HCT116 (cell line): ENCODE measurements at regions not wholly inside any gene's neighbourhood (a gene's known extent, or its start where the extent isn't known, plus 50 kb on each side); places are given as distances from the start of the nearest gene placed in this dataset.

Experiments
- ATAC-seq: fragments of 200-7000 bp; cut with Tn5 transposase; 2 replicates; pipeline ENCODE4 v1.9.1; 2020; ENCODE audit warnings: mild to moderate bottlenecking, moderate library complexity
- BruUV-seq: library from RNA; stranded (reverse); fragments of 400-500 nt; replicated peaks from 2 replicates; lab custom pipeline; 2021; lab: Mats Ljungman, UMichigan
- CTCF ChIA-PET: fragments of 300-600 bp; sonication (Branson Sonifier 250); formaldehyde crosslinking; loops from one replicate; lab custom pipeline; 2021; ENCODE audit warnings: antibody characterized with exemption; lab: Charles Lee
- POLR2A ChIA-PET: fragments of 300-600, 350-600 bp; sonication (Branson Sonifier 250); formaldehyde crosslinking; loops from one replicate; lab custom pipeline; 2021; ENCODE audit warnings: antibody characterized with exemption; lab: Charles Lee
- RAD21 ChIA-PET, 2 experiments: fragments of 300-600 bp; sonication (Branson Sonifier 250); formaldehyde crosslinking; loops; one replicate each; lab custom pipeline; 2023; ENCODE audit warnings: low total read pairs in 2 of 2; ENCODE audit not compliant: uncharacterized antibody in 2 of 2, unreplicated experiment in 2 of 2, low non-redundant PET in 1 of 2; lab: Charles Lee
- DNase-seq: peaks from one replicate; pipeline ENCODE4 v3.0.0-alpha.2; 2010; ENCODE audit warnings: low read depth, low spot score
- H2AFZ ChIP-seq: fragments of 200-600 bp; shearing (Covaris generic), sonication (generic); 2 replicates; pipeline ENCODE4 v1.6.1; 2017; ENCODE audit warnings: low read depth, mixed run types, mixed read lengths, antibody characterized with exemption, low read length; ENCODE audit not compliant: poor library complexity, severe bottlenecking
- H3K27ac ChIP-seq: 2 replicates; pipeline ENCODE4 v1.5.1; 2012; ENCODE audit warnings: low read depth, low read length
- H3K27me3 ChIP-seq: fragments of 200-600 bp; sonication (generic); 2 replicates; pipeline ENCODE4 v1.6.1; 2016; ENCODE audit warnings: mixed run types, low read length, mixed read lengths; ENCODE audit not compliant: insufficient read depth
- H3K36me3 ChIP-seq, 2 experiments: fragments of 200-500 bp in 1 of 2; fragments of 200-600 bp in 1 of 2; sonication (Bioruptor generic) in 1 of 2; sonication (generic) in 1 of 2; 2 replicates each; pipeline versions ENCODE4 v1.5.1 to v1.6.1; 2014 to 2016; ENCODE audit warnings: low read length in 2 of 2, inconsistent platforms in 1 of 2, mixed read lengths in 1 of 2, mixed run types in 1 of 2; ENCODE audit not compliant: insufficient read depth in 2 of 2, control insufficient read depth in 1 of 2
- H3K4me1 ChIP-seq, 2 experiments: fragments of 200-600 bp in 1 of 2; sonication (generic) in 1 of 2; 2 replicates each; pipeline versions ENCODE4 v1.5.1 to v1.6.1; 2012 to 2017; ENCODE audit warnings: low read length in 2 of 2, inconsistent platforms in 1 of 2, mild to moderate bottlenecking in 1 of 2, mixed read lengths in 1 of 2, mixed run types in 1 of 2, moderate library complexity in 1 of 2; ENCODE audit not compliant: insufficient read depth in 2 of 2, control insufficient read depth in 1 of 2
- H3K4me2 ChIP-seq: fragments of 200-600 bp; sonication (generic); 2 replicates; pipeline ENCODE4 v1.6.1; 2017; ENCODE audit warnings: mixed run types, low read length, mixed read lengths
- H3K4me3 ChIP-seq, 2 experiments: fragments of 200-600 bp in 1 of 2; sonication (generic) in 1 of 2; replicated peaks in 1 of 2; 2 replicates each; pipeline ENCODE4 v1.5.1; 2011 to 2016; ENCODE audit warnings: low read length in 2 of 2, control low read depth in 1 of 2, low read depth in 1 of 2, mild to moderate bottlenecking in 1 of 2, mixed read lengths in 1 of 2, mixed run types in 1 of 2
- H3K79me2 ChIP-seq: fragments of 200-600 bp; sonication (generic); 2 replicates; pipeline ENCODE4 v1.6.1; 2017; ENCODE audit warnings: mild to moderate bottlenecking, mixed run types, low read length, moderate library complexity, mixed read lengths; ENCODE audit not compliant: insufficient read depth
- H3K9ac ChIP-seq: fragments of 200-600 bp; sonication (generic); 2 replicates; pipeline ENCODE4 v1.6.1; 2016; ENCODE audit warnings: low read length, mixed read lengths
- H3K9me2 ChIP-seq: fragments of 200-600 bp; sonication (generic), shearing (Covaris generic); 2 replicates; pipeline ENCODE4 v1.6.1; 2017; ENCODE audit warnings: mixed run types, mild to moderate bottlenecking, moderate library complexity; ENCODE audit not compliant: insufficient read depth
- H3K9me3 ChIP-seq, 2 experiments: fragments of 200-500 bp in 1 of 2; fragments of 200-600 bp in 1 of 2; sonication (Bioruptor generic) in 1 of 2; sonication (generic) in 1 of 2; 2 replicates each; pipeline ENCODE4 v1.6.1; 2014 to 2017; ENCODE audit warnings: low read length in 2 of 2, mixed read lengths in 2 of 2, inconsistent platforms in 1 of 2, low read depth in 1 of 2, mild to moderate bottlenecking in 1 of 2, mixed run types in 1 of 2, moderate library complexity in 1 of 2; ENCODE audit not compliant: control insufficient read depth in 1 of 2, insufficient read depth in 1 of 2
- H4K20me1 ChIP-seq: fragments of 200-600 bp; sonication (generic), shearing (Covaris generic); 2 replicates; pipeline ENCODE4 v1.6.1; 2017; ENCODE audit warnings: mixed run types, mild to moderate bottlenecking, moderate library complexity; ENCODE audit not compliant: insufficient read depth
- CBX3 ChIP-seq: IDR thresholded peaks from 2 replicates; pipeline ENCODE4 v1.6.1; 2012; ENCODE audit warnings: low read depth
- CEBPB ChIP-seq: IDR thresholded peaks from 2 replicates; pipeline ENCODE4 v1.6.1; 2012; ENCODE audit warnings: low read depth
- EGR1 ChIP-seq: IDR thresholded peaks from 2 replicates; pipeline ENCODE4 v1.6.1; 2012; ENCODE audit warnings: low read depth
- ELF1 ChIP-seq: IDR thresholded peaks from 2 replicates; pipeline ENCODE4 v1.6.1; 2012; ENCODE audit warnings: low read depth, borderline replicate concordance
- EZH2 ChIP-seq: fragments of 200-600 bp; sonication (generic); IDR thresholded peaks from 2 replicates; pipeline ENCODE4 v1.6.1; 2017; ENCODE audit warnings: antibody characterized with exemption, mixed run types
- EZH2phosphoT487 ChIP-seq: fragments of 200-600 bp; IDR thresholded peaks from 2 replicates; pipeline ENCODE4 v1.6.1; 2018; ENCODE audit warnings: antibody characterized with exemption, borderline replicate concordance
- FOSL1 ChIP-seq: IDR thresholded peaks from 2 replicates; pipeline ENCODE4 v1.6.1; 2012; ENCODE audit warnings: low read depth
- POLR2A ChIP-seq: IDR thresholded peaks from 2 replicates; pipeline ENCODE4 v1.7.0; 2011; ENCODE audit warnings: borderline replicate concordance; ENCODE audit not compliant: insufficient read depth, insufficient read length; ENCODE audit errors: extremely low read depth
- RAD21 ChIP-seq: IDR thresholded peaks from 2 replicates; pipeline ENCODE4 v1.6.1; 2012; ENCODE audit warnings: low read depth, mild to moderate bottlenecking
- SIN3A ChIP-seq: IDR thresholded peaks from 2 replicates; pipeline ENCODE4 v1.6.1; 2012; ENCODE audit warnings: low read depth
- SP1 ChIP-seq: IDR thresholded peaks from 2 replicates; pipeline ENCODE4 v1.6.1; 2012; ENCODE audit warnings: low read depth
- SRF ChIP-seq: IDR thresholded peaks from 2 replicates; pipeline ENCODE4 v1.6.1; 2012; ENCODE audit warnings: low read depth
- YY1 ChIP-seq: IDR thresholded peaks from 2 replicates; pipeline ENCODE4 v1.6.1; 2011; ENCODE audit warnings: low read length, low read depth, moderate library complexity, mild to moderate bottlenecking; ENCODE audit not compliant: insufficient replicate concordance; ENCODE audit errors: extremely low read depth
- ZFX ChIP-seq: fragments of 450-650 bp; IDR thresholded peaks from 2 replicates; pipeline ENCODE4 v1.6.1; 2017
- ZNF274 ChIP-seq: fragments of 200-500 bp; sonication (Bioruptor generic); IDR thresholded peaks from 2 replicates; pipeline ENCODE4 v1.6.1; 2014; ENCODE audit warnings: mild to moderate bottlenecking, low read depth, low read length, inconsistent platforms
- intact Hi-C: fragments of 100-400 bp; cut with micrococcal nuclease; formaldehyde crosslinking; loops from 2 replicates; pipeline ENCODE4 v1.10.0; 2022
- TF ChIP-seq, protein P1 (sequence below): IDR thresholded peaks from 2 replicates; pipeline ENCODE4 v1.6.1; 2011; ENCODE audit warnings: mild to moderate bottlenecking, low read length, moderate library complexity; ENCODE audit not compliant: insufficient replicate concordance; ENCODE audit errors: extremely low read depth
- TF ChIP-seq, protein P2 (sequence below), 3 experiments: fragments of 200-600 bp in 1 of 3; sonication (generic) in 1 of 3; IDR thresholded peaks in 2 of 3; conservative IDR thresholded peaks in 1 of 3; 2 replicates each; pipeline ENCODE4 v1.5.1; 2012 to 2017; ENCODE audit warnings: low read depth in 2 of 3, low read length in 2 of 3, antibody characterized with exemption in 1 of 3, borderline replicate concordance in 1 of 3, control low read depth in 1 of 3, mild to moderate bottlenecking in 1 of 3, mixed read lengths in 1 of 3, mixed run types in 1 of 3, moderate library complexity in 1 of 3; ENCODE audit not compliant: insufficient read depth in 1 of 3

DNA sequence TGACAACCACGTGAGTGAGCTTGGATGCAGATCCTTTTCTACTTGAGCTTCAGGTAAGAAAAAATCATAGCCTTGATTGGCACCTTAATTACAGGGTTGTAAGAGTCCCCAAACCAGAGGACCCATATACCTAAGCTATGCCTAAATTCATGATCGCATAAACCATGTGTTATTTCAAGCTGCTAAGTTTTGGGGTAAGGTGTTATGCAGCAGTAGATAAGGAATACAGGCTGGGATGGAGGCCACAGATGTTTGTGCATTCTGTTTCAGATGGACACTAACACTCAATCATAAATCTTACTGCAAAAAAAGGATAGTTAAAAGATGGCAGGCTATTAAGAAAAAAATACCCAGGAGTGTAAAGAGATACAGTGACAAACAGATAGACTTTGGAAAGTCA, 112.3 kb downstream of the ASB9 start:
- TF ChIP-seq SIN3A, result no peak
- TF ChIP-seq CBX3, result no peak
- no peak for TF ChIP-seq SP1
- Histone ChIP-seq H3K4me2 (no peak overlapping the region), H3K79me2 (no peaks in the 10 kb centered on the region), H3K4me1 (no peaks in the 10 kb centered on the region), H2AFZ (no peak overlapping the region), H3K9me3 (no peaks in the 10 kb centered on the region), H3K9me2 (no peaks in the 10 kb centered on the region), H4K20me1 (no peaks in the 10 kb centered on the region), H3K9ac (no peak overlapping the region), H3K27ac (no peak overlapping the region), H3K4me3 (no peak overlapping the region), H3K27me3 (no peaks in the 10 kb centered on the region), H3K36me3 (no peaks in the 10 kb centered on the region)
- intact Hi-C loops, result no loop called here
- CTCF ChIA-PET, result no interaction called here
- DNase-seq, result no peak
- no peak for ATAC-seq
- RAD21 ChIA-PET, result no interaction called here
- POLR2A ChIA-PET, result no interaction called here
- no TSS peak for BruUV-seq

GRCh38 chrX:15151267-15152186, 118.4 kb downstream of the ASB9 start:
- no TSS peak for BruUV-seq
- ChIA-PET CTCF (no interaction called here), POLR2A (no interaction called here), RAD21 (no interaction called here)
- H4K20me1 ChIP-seq, result no peaks in the 10 kb centered on the region
- H3K4me1 ChIP-seq, result peaks cover 0 to 8% of the 10 kb centered on the region in 2 experiments; a peak in 1 of 4 replicates
- no peak overlapping the region for H3K4me3 ChIP-seq
- H3K9ac ChIP-seq, result no peak overlapping the region
- no peaks in the 10 kb centered on the region for H3K36me3 ChIP-seq
- H3K4me2 ChIP-seq, result peak overlapping the region; percentile 14; the same call in 1 of the 2 replicates
- ATAC-seq, result no peak
- H3K27ac ChIP-seq, result no peak overlapping the region
- DNase-seq, result no peak
- no peaks in the 10 kb centered on the region for H3K9me3 ChIP-seq
- H3K27me3 ChIP-seq, result no peaks in the 10 kb centered on the region
- H3K79me2 ChIP-seq, result no peaks in the 10 kb centered on the region
- H2AFZ ChIP-seq, result no peak overlapping the region
- no peaks in the 10 kb centered on the region for H3K9me2 ChIP-seq
- intact Hi-C loops, result no loop called here
- TF ChIP-seq RAD21 (no peak), CEBPB (no peak), EZH2 (no peak), POLR2A (no peak), ZFX (no peak), EGR1 (no peak), FOSL1 (no peak), ELF1 (no peak), EZH2phosphoT487 (no peak), ZNF274 (no peak), CBX3 (no peak), SP1 (no peak), SRF (no peak), YY1 (no peak), SIN3A (no peak)
- TF ChIP-seq, protein P1, sequence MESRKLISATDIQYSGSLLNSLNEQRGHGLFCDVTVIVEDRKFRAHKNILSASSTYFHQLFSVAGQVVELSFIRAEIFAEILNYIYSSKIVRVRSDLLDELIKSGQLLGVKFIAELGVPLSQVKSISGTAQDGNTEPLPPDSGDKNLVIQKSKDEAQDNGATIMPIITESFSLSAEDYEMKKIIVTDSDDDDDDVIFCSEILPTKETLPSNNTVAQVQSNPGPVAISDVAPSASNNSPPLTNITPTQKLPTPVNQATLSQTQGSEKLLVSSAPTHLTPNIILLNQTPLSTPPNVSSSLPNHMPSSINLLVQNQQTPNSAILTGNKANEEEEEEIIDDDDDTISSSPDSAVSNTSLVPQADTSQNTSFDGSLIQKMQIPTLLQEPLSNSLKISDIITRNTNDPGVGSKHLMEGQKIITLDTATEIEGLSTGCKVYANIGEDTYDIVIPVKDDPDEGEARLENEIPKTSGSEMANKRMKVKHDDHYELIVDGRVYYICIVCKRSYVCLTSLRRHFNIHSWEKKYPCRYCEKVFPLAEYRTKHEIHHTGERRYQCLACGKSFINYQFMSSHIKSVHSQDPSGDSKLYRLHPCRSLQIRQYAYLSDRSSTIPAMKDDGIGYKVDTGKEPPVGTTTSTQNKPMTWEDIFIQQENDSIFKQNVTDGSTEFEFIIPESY, result no peak
- TF ChIP-seq, protein P2, sequence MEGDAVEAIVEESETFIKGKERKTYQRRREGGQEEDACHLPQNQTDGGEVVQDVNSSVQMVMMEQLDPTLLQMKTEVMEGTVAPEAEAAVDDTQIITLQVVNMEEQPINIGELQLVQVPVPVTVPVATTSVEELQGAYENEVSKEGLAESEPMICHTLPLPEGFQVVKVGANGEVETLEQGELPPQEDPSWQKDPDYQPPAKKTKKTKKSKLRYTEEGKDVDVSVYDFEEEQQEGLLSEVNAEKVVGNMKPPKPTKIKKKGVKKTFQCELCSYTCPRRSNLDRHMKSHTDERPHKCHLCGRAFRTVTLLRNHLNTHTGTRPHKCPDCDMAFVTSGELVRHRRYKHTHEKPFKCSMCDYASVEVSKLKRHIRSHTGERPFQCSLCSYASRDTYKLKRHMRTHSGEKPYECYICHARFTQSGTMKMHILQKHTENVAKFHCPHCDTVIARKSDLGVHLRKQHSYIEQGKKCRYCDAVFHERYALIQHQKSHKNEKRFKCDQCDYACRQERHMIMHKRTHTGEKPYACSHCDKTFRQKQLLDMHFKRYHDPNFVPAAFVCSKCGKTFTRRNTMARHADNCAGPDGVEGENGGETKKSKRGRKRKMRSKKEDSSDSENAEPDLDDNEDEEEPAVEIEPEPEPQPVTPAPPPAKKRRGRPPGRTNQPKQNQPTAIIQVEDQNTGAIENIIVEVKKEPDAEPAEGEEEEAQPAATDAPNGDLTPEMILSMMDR (IDR thresholded peaks at IDR 0.05 in 2 of 3, conservative IDR thresholded peaks at IDR 0.05 in 1 of 3; ENCODE audit: borderline replicate concordance in 1 of 3, insufficient read depth in 1 of 3, low read depth in 2 of 3, low read length in 2 of 3), result no peak
